A549 (cell line): ENCODE measurements at regions not wholly inside any gene's neighbourhood (a gene's known extent, or its start where the extent isn't known, plus 50 kb on each side); places are given as distances from the start of the nearest gene placed in this dataset.

Experiments used
- CEBPB ChIP-seq, 2 experiments: fragments of >200 bp in 1 of 2; sonication (Bioruptor Twin) in 1 of 2; formaldehyde crosslinking in 1 of 2; IDR thresholded peaks; 2 replicates each; pipeline ENCODE4 v1.6.1; 2012 to 2016
- CHD4 ChIP-seq: fragments of 200-600 bp; sonication (generic); IDR thresholded peaks from 2 replicates; pipeline ENCODE4 v1.6.1; 2016; ENCODE audit warnings: antibody characterized with exemption, mild to moderate bottlenecking, borderline replicate concordance
- ESRRA ChIP-seq: fragments of 150-350 bp; IDR thresholded peaks from 2 replicates; pipeline ENCODE4 v1.6.1; 2014; ENCODE audit warnings: mild to moderate bottlenecking, low read length, borderline replicate concordance
- POLR2A ChIP-seq: IDR thresholded peaks from 2 replicates; pipeline ENCODE4 v1.6.1; 2012; ENCODE audit warnings: mild to moderate bottlenecking, low read length
- RAD21 ChIP-seq, 2 experiments: fragments of >200 bp in 1 of 2; sonication (Bioruptor Twin) in 1 of 2; formaldehyde crosslinking in 1 of 2; IDR thresholded peaks in 1 of 2; conservative IDR thresholded peaks in 1 of 2; 2 replicates in 1 of 2; 3 replicates in 1 of 2; pipeline ENCODE4 v1.6.1; 2012 to 2018; ENCODE audit warnings: inconsistent platforms in 1 of 2
- RCOR1 ChIP-seq: fragments of 150-350 bp; IDR thresholded peaks from 2 replicates; pipeline ENCODE4 v1.6.1; 2014; ENCODE audit warnings: antibody characterized with exemption, low read length, low read depth
- RFX5 ChIP-seq: fragments of 450-650 bp; IDR thresholded peaks from 2 replicates; pipeline ENCODE4 v1.7.1; 2014; ENCODE audit warnings: antibody characterized with exemption, mild to moderate bottlenecking, moderate library complexity
- TP53 ChIP-seq: fragments of 250-450 bp; sonication (Bioruptor Pico); IDR thresholded peaks from 2 replicates; pipeline ENCODE4 v1.5.0; 2021; ENCODE audit warnings: mild to moderate bottlenecking, moderate library complexity
- TF ChIP-seq, protein P1 (sequence below): fragments of >200 bp; sonication (Bioruptor Twin); formaldehyde crosslinking; IDR thresholded peaks from 3 replicates; pipeline ENCODE4 v1.5.1; 2016
- TF ChIP-seq, protein P2 (sequence below): fragments of 450-650 bp; IDR thresholded peaks from 2 replicates; pipeline ENCODE4 v1.6.1; 2014; ENCODE audit warnings: antibody characterized with exemption
- TF ChIP-seq, protein P3 (sequence below): fragments of 250-450 bp; sonication (Bioruptor Pico); IDR thresholded peaks from 2 replicates; pipeline ENCODE4 v1.5.0; 2021; ENCODE audit warnings: mild to moderate bottlenecking, moderate library complexity, borderline replicate concordance

DNA sequence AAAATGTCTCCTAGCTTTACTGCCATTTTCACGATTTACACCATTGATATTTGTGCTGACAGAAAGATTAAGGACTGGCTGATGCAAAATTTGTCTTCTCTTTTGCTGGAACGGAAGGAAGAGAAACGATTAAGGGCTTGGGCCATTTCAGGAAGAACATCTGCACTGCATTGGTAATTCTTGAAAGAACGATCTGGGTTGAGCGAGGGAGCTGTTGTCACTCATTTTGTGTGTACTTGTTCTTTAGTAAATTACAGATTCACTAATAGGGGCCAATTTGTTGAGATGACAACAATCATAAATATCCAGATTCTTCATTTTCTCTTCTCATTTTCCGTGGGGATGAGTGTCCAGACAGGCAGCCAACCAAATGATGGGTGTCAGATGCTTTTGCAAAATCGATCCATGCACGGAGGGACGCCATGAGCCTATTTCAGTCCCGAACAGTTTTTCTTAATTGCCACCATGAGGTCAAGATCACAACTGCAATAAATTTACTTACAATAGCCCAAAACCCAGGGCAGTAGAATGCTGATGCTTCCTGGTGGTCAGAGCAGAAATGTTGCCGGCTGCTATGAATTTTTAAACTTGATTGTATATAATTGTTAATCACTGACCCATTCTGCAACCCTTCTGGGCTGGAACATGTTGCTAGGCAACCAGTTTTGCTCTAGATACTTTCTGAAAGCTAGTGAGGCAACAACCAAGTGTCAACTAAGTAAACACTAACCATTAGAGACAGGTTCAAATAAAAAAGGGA is 132.4 kb upstream of the TIAM1 start:
- TF ChIP-seq TP53 (CRISPR knock-in tag) (no peak), RAD21 (conservative IDR thresholded peaks at IDR 0.05 in 1 of 2, IDR thresholded peaks at IDR 0.05 in 1 of 2) (no peak), POLR2A (no peak), RFX5 (no peak), CHD4 (no peak), RCOR1 (no peak), ESRRA (no peak), CEBPB (IDR thresholded peaks at IDR 0.05) (no peak)
- TF ChIP-seq, protein P1, sequence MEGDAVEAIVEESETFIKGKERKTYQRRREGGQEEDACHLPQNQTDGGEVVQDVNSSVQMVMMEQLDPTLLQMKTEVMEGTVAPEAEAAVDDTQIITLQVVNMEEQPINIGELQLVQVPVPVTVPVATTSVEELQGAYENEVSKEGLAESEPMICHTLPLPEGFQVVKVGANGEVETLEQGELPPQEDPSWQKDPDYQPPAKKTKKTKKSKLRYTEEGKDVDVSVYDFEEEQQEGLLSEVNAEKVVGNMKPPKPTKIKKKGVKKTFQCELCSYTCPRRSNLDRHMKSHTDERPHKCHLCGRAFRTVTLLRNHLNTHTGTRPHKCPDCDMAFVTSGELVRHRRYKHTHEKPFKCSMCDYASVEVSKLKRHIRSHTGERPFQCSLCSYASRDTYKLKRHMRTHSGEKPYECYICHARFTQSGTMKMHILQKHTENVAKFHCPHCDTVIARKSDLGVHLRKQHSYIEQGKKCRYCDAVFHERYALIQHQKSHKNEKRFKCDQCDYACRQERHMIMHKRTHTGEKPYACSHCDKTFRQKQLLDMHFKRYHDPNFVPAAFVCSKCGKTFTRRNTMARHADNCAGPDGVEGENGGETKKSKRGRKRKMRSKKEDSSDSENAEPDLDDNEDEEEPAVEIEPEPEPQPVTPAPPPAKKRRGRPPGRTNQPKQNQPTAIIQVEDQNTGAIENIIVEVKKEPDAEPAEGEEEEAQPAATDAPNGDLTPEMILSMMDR, result no peak
- TF ChIP-seq, protein P2, sequence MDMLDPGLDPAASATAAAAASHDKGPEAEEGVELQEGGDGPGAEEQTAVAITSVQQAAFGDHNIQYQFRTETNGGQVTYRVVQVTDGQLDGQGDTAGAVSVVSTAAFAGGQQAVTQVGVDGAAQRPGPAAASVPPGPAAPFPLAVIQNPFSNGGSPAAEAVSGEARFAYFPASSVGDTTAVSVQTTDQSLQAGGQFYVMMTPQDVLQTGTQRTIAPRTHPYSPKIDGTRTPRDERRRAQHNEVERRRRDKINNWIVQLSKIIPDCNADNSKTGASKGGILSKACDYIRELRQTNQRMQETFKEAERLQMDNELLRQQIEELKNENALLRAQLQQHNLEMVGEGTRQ, result no peak
- TF ChIP-seq, protein P3, sequence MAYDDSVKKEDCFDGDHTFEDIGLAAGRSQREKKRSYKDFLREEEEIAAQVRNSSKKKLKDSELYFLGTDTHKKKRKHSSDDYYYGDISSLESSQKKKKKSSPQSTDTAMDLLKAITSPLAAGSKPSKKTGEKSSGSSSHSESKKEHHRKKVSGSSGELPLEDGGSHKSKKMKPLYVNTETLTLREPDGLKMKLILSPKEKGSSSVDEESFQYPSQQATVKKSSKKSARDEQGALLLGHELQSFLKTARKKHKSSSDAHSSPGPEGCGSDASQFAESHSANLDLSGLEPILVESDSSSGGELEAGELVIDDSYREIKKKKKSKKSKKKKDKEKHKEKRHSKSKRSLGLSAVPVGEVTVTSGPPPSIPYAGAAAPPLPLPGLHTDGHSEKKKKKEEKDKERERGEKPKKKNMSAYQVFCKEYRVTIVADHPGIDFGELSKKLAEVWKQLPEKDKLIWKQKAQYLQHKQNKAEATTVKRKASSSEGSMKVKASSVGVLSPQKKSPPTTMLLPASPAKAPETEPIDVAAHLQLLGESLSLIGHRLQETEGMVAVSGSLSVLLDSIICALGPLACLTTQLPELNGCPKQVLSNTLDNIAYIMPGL (CRISPR knock-in tag), result no peak
